Mucosa of descending colon (tissue), 3 donors: ENCODE measurements at regions not wholly inside any gene's neighbourhood (a gene's known extent, or its start where the extent isn't known, plus 50 kb on each side); places are given as distances from the start of the nearest gene placed in this dataset.

Experiments used
- ATAC-seq: fragments of 200-7000 bp; cut with Tn5 transposase; one replicate; pipeline ENCODE4 v1.9.1; 2020; ENCODE audit warnings: mild to moderate bottlenecking, moderate library complexity
- DNase-seq, 3 donors: peaks; one replicate each; pipeline ENCODE4 v3.0.0-alpha.2; 2020
- H3K36me3 ChIP-seq: fragments of 200-600 bp; one replicate; pipeline ENCODE4 v1.8.0; 2021; ENCODE audit warnings: low read depth, mild to moderate bottlenecking
- H3K4me1 ChIP-seq: fragments of 200-600 bp; one replicate; pipeline ENCODE4 v1.8.0; 2021; ENCODE audit warnings: low read depth, mild to moderate bottlenecking
- H3K4me3 ChIP-seq: fragments of 200-600 bp; one replicate; pipeline ENCODE4 v1.8.0; 2021; ENCODE audit warnings: mild to moderate bottlenecking
- H3K9me3 ChIP-seq: fragments of 200-600 bp; one replicate; pipeline ENCODE4 v1.8.0; 2021; ENCODE audit warnings: mild to moderate bottlenecking
- CTCF ChIP-seq: fragments of 200-600 bp; IDR thresholded peaks from one replicate; pipeline ENCODE4 v1.8.0; 2022; ENCODE audit warnings: antibody characterized with exemption, mild to moderate bottlenecking
- intact Hi-C, 2 donors: fragments of 100-400 bp; cut with DNase I in 1 of 2; cut with micrococcal nuclease in 1 of 2; formaldehyde crosslinking; loops; one replicate each; pipeline versions ENCODE4 v1.11.0 to v1.11.1; 2022; cut with DNase I, micrococcal nuclease
- donor health status: DM: no; HTN: no; CAD: no; lungs with moderate emphysema.
- donor health status: DM: no; HTN: no; CAD: no.
- donor health status: DM: no; HTN: yes; CAD: no.

GRCh38 chr12:71297930-71298329, 140.1 kb upstream of the TSPAN8 start:
- Histone ChIP-seq H3K9me3 (no peaks in the 10 kb centered on the region), H3K36me3 (no peaks in the 10 kb centered on the region), H3K4me1 (no peaks in the 10 kb centered on the region), H3K4me3 (no peak overlapping the region)
- DNase-seq (no peak), ATAC-seq (no peak)
- intact Hi-C loops: no loop called here
- TF ChIP-seq CTCF: no peak

DNA sequence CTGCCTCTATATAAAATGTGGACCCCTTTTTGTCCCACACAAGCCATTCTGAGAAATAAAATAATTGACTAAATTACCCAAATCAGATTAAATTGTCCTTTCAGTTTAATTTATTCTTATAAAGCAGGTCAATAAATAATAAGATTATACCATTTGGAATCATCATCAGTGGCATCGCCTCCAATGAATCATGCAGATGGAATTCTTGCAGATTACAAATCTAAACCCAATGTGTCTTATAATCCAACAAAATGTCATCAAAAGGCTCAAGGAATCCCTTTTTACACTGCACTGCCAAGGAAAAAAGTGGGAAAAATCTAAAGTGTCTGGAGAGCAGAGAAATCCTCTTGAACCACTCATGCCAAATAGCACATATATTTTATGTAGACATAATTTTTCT, 138.2 kb upstream of the TSPAN8 start:
- TF ChIP-seq CTCF: no peak
- Histone ChIP-seq H3K4me3 (no peak overlapping the region), H3K36me3 (no peaks in the 10 kb centered on the region), H3K9me3 (peaks cover 7% of the 10 kb centered on the region), H3K4me1 (no peaks in the 10 kb centered on the region)
- intact Hi-C loops: no loop called here
- ATAC-seq (no peak), DNase-seq (no peak)

DNA sequence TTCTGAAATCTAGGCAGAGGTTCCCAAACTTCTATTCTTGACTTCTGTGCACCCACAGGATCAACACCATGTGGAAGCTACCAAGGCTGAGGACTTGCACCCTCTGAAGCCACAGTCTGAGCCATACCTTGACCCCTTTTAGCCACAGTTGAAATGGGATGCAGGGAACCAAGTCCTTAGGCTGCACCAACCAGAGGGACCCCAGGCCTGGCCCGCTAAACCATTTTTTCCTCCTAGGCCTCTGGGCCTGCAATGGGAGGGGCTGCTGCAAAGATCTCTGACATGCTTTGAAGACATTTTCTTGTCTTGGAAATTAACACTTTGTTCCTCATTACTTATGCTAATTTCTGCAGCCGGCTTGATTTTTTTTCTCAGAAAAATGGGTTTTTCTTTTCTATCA, 133.9 kb upstream of the TSPAN8 start:
- ATAC-seq: no peak
- intact Hi-C loops: no loop called here
- no peak for TF ChIP-seq CTCF

DNA sequence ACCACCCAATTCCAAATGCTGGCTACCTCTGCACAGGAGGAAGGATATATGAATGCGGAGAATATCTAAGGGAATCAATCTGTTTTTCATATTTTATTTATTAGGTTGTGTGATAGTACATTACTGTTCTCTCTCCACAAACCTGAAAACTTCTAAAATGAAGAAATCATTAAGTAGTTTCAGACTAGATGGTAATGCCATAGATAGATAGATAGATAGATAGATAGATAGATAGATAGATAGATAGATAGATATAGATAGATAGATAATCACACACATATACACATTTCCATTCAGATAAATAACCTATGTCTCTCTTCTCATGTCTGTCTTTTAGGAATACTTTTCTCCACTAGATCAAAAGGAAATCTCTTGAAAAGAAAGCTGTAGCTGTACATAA, 126.1 kb upstream of the TSPAN8 start:
- no peaks in the 10 kb centered on the region for H3K36me3 ChIP-seq
- H3K4me1 ChIP-seq: no peaks in the 10 kb centered on the region
- intact Hi-C loops: no loop called here
- TF ChIP-seq CTCF: no peak
- ATAC-seq (no peak), DNase-seq (no peak)
- H3K9me3 ChIP-seq: no peaks in the 10 kb centered on the region
- H3K4me3 ChIP-seq: no peak overlapping the region

More for the DNA sequence above, 133.9 kb upstream of the TSPAN8 start:
- Histone ChIP-seq H3K4me1 (no peaks in the 10 kb centered on the region), H3K4me3 (no peak overlapping the region), H3K36me3 (no peaks in the 10 kb centered on the region), H3K9me3 (peaks cover 7% of the 10 kb centered on the region)
- no peak for DNase-seq

DNA sequence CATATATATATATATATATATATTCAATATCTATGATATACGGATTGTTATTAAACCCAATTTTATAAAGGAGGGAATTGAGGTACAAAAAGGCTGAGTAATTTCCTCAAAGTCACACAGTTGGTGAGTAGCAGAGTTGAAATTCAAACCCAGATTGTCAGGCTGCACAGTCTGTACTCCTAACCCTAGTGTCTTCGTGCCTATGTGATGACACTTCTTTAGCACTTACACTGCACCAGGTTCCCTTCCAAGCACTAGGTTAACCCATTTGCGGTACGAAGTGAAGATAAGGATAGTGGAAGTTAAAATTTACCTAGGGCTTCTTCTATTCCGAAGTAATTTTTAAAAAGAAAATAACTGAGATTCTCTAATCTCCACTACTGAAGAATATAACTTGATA, 125.1 kb upstream of the TSPAN8 start:
- TF ChIP-seq CTCF: no peak
- Histone ChIP-seq H3K4me3 (no peak overlapping the region), H3K4me1 (no peaks in the 10 kb centered on the region), H3K9me3 (no peaks in the 10 kb centered on the region), H3K36me3 (no peaks in the 10 kb centered on the region)
- intact Hi-C loops: no loop called here
- DNase-seq (no peak), ATAC-seq (no peak)

DNA sequence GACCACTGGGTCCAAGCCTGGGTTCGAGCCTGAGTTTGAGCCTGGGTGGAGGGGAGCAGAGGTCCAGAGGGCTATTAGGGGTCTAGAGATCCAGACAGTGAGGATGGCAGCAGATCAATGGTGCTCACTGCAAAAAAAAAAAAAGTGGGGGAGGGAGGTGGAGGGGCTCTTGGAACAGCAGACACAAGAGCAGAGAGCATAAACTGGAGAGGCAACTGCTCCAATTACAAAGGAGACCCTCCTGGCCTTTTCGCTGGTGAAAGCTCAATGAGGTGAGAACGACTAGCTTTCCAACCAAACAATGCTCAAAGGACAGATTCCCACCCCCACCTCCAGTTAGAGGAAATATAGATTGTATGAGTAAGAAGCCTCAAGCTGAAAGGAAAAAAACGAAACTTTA, 124.2 kb upstream of the TSPAN8 start:
- no peak overlapping the region for H3K4me3 ChIP-seq
- no peak for ATAC-seq
- no peaks in the 10 kb centered on the region for H3K36me3 ChIP-seq
- no peaks in the 10 kb centered on the region for H3K9me3 ChIP-seq
- intact Hi-C loops: no loop called here
- no peak for DNase-seq
- H3K4me1 ChIP-seq: no peaks in the 10 kb centered on the region
- TF ChIP-seq CTCF: no peak
